Erythroblast (primary cell): ENCODE measurements at regions not wholly inside any gene's neighbourhood (a gene's known extent, or its start where the extent isn't known, plus 50 kb on each side); places are given as distances from the start of the nearest gene placed in this dataset.
"Not testable (repeated sequence)": the region's sequence is repeated elsewhere in the genome, so short reads cannot be mapped to it uniquely, and the experiment has no call there.

Experiments
- GATA1 ChIP-seq: IDR thresholded peaks from 2 replicates; pipeline ENCODE4 v1.6.1; 2011; ENCODE audit warnings: low read depth, mild to moderate bottlenecking, control low read depth, low read length, moderate library complexity
- POLR2A ChIP-seq: IDR thresholded peaks from 2 replicates; pipeline ENCODE4 v1.6.1; 2011; ENCODE audit warnings: mild to moderate bottlenecking, low read length

DNA sequence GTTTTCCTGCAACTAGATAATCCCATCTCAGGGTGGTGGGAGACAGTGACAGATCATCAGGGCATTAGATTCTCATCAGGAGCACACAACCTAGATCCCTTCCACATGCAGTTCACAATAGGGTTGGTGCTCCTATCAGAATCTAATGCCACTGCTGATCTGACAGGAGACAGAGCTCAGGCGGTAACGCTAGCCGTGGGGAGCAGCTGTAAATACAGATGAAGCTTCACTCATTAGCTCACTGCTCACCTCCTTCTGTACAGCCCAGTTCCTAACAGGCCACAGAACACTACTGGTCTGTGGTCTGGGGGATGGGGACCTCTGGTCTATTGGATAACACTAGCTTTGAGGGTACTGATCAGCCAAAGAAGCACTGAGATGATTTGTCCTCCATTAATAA is 66.6 kb upstream of the ZNF195 start:
- TF ChIP-seq POLR2A, GATA1: not testable (repeated sequence)
